H1 (cell line): ENCODE measurements at regions not wholly inside any gene's neighbourhood (a gene's known extent, or its start where the extent isn't known, plus 50 kb on each side); places are given as distances from the start of the nearest gene placed in this dataset.

Experiments
- EZH2 ChIP-seq: fragments of 200-600 bp; sonication (generic); IDR thresholded peaks from 2 replicates; pipeline ENCODE4 v1.7.1; 2012; ENCODE audit warnings: low read depth, mild to moderate bottlenecking, moderate library complexity, low read length, inconsistent platforms; ENCODE audit not compliant: severe bottlenecking
- GABPA ChIP-seq: IDR thresholded peaks from 2 replicates; pipeline ENCODE4 v1.6.1; 2011; ENCODE audit warnings: mild to moderate bottlenecking, low read length, moderate library complexity, borderline replicate concordance; ENCODE audit not compliant: insufficient read depth
- KDM4A ChIP-seq: IDR thresholded peaks from one replicate; pipeline ENCODE4 v1.7.1; 2012; ENCODE audit warnings: low read depth, mild to moderate bottlenecking, moderate library complexity, low read length, inconsistent platforms; ENCODE audit not compliant: severe bottlenecking
- POU5F1 ChIP-seq: IDR thresholded peaks from 2 replicates; pipeline ENCODE4 v1.6.1; 2011; ENCODE audit warnings: low read depth, mild to moderate bottlenecking, low read length, moderate library complexity
- RBBP5 ChIP-seq: IDR thresholded peaks from 2 replicates; pipeline ENCODE4 v1.7.1; 2012; ENCODE audit warnings: low read depth, mild to moderate bottlenecking, inconsistent platforms, low read length, moderate library complexity, borderline replicate concordance
- SP4 ChIP-seq: IDR thresholded peaks from 2 replicates; pipeline ENCODE4 v1.6.1; 2012; ENCODE audit warnings: low read length, inconsistent platforms
- TBP ChIP-seq: IDR thresholded peaks from 2 replicates; pipeline ENCODE4 v1.6.1; 2011; ENCODE audit warnings: low read depth, low read length, improper control_type of control experiment
- TEAD4 ChIP-seq: IDR thresholded peaks from 2 replicates; pipeline ENCODE4 v1.6.1; 2012; ENCODE audit warnings: low read depth, low read length, inconsistent platforms, mixed read lengths
- ZNF274 ChIP-seq: IDR thresholded peaks from 2 replicates; pipeline ENCODE4 v1.7.0; 2012; ENCODE audit warnings: low read length, borderline replicate concordance; ENCODE audit errors: extremely low read depth

GRCh38 chr5:92861531-92862285, 719.3 kb downstream of the NR2F1-AS1 start (continued):
- TF ChIP-seq POU5F1 (no peak), KDM4A (no peak), GABPA (no peak), SP4 (no peak), EZH2 (no peak), TEAD4 (no peak), TBP (no peak), RBBP5 (no peak), ZNF274 (no peak)
- TF ChIP-seq, all 59 proteins: peak for 0
